Peyer's patch (tissue), 4 donors: ENCODE measurements at regions not wholly inside any gene's neighbourhood (a gene's known extent, or its start where the extent isn't known, plus 50 kb on each side); places are given as distances from the start of the nearest gene placed in this dataset.

Experiments
- DNase-seq, 3 donors: peaks; one replicate each; pipeline ENCODE4 v3.0.0-alpha.2; 2017 to 2019
- H3K27ac ChIP-seq, 4 donors: fragments of 200-600 bp; sonication (generic); one replicate each; pipeline ENCODE4 v1.5.1; 2016 to 2019
- H3K27me3 ChIP-seq, 2 donors: fragments of 200-600 bp; sonication (generic); one replicate each; pipeline ENCODE4 v1.5.1; 2019
- H3K36me3 ChIP-seq, 3 donors: fragments of 200-600 bp; sonication (generic); one replicate each; pipeline ENCODE4 v1.5.1; 2016 to 2019
- H3K4me1 ChIP-seq, 4 donors: fragments of 200-600 bp; sonication (generic); one replicate each; pipeline ENCODE4 v1.5.1; 2016 to 2019
- H3K4me3 ChIP-seq, 4 donors: fragments of 200-600 bp; sonication (generic); 1 replicate in 3 of 4; 2 replicates in 1 of 4; pipeline ENCODE4 v1.5.1; 2016 to 2019; ENCODE audit warnings: mild to moderate bottlenecking in 1 of 4
- H3K9me3 ChIP-seq, 4 donors: fragments of 200-600 bp; sonication (generic); one replicate each; pipeline ENCODE4 v1.5.1; 2016 to 2019; ENCODE audit warnings: mild to moderate bottlenecking in 1 of 4
- POLR2A ChIP-seq, 2 donors: fragments of 450-650 bp; IDR thresholded peaks; one replicate each; pipeline ENCODE4 v1.5.1; 2017; ENCODE audit warnings: antibody characterized with exemption in 2 of 2, mild to moderate bottlenecking in 2 of 2, moderate library complexity in 2 of 2
- TF ChIP-seq, protein P1 (sequence below), 6 experiments: fragments of 450-650 bp in 4 of 6; fragments of 200-600 bp in 2 of 6; sonication (generic) in 1 of 6; IDR thresholded peaks; one replicate each; pipeline ENCODE4 v1.5.1; 2017 to 2019; ENCODE audit warnings: antibody characterized with exemption in 6 of 6, mild to moderate bottlenecking in 3 of 6, moderate library complexity in 1 of 6

DNA sequence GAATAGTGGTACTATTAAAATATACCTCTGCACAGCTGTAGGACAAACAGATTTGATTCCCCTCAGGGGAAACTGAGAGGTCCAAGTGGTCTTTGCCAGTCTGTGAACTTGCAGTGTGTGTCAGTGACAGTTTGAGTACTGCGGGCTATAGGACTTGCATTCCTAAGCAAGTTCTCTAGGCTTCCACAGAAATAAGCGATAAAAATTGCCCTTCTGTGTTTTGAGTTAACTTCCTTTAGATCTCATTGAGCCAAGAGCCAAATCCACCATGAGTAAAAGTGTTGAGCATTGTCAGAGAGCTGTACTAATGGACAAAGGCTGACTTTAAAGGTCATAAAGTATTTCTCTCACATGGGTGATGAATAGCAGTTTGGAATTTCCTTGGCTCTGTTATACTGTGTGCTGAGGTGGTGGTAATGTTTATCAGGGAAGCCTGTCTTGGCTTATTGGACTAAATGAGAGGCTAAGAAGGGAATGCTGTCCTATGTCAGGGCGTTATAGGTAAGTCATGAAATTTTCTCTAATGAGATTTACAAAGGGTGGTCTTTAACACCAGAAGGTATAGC, 122.6 kb upstream of the MAP3K7 start:
- Histone ChIP-seq H3K36me3 (no peaks in the 10 kb centered on the region), H3K9me3 (no peaks in the 10 kb centered on the region), H3K4me3 (no peak overlapping the region), H3K27me3 (no peaks in the 10 kb centered on the region), H3K4me1 (no peaks in the 10 kb centered on the region), H3K27ac (no peak overlapping the region)
- DNase-seq = no peak
- TF ChIP-seq POLR2A (IDR thresholded peaks at IDR 0.05) = no peak
- TF ChIP-seq, protein P1, sequence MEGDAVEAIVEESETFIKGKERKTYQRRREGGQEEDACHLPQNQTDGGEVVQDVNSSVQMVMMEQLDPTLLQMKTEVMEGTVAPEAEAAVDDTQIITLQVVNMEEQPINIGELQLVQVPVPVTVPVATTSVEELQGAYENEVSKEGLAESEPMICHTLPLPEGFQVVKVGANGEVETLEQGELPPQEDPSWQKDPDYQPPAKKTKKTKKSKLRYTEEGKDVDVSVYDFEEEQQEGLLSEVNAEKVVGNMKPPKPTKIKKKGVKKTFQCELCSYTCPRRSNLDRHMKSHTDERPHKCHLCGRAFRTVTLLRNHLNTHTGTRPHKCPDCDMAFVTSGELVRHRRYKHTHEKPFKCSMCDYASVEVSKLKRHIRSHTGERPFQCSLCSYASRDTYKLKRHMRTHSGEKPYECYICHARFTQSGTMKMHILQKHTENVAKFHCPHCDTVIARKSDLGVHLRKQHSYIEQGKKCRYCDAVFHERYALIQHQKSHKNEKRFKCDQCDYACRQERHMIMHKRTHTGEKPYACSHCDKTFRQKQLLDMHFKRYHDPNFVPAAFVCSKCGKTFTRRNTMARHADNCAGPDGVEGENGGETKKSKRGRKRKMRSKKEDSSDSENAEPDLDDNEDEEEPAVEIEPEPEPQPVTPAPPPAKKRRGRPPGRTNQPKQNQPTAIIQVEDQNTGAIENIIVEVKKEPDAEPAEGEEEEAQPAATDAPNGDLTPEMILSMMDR (IDR thresholded peaks at IDR 0.05) = no peak

DNA sequence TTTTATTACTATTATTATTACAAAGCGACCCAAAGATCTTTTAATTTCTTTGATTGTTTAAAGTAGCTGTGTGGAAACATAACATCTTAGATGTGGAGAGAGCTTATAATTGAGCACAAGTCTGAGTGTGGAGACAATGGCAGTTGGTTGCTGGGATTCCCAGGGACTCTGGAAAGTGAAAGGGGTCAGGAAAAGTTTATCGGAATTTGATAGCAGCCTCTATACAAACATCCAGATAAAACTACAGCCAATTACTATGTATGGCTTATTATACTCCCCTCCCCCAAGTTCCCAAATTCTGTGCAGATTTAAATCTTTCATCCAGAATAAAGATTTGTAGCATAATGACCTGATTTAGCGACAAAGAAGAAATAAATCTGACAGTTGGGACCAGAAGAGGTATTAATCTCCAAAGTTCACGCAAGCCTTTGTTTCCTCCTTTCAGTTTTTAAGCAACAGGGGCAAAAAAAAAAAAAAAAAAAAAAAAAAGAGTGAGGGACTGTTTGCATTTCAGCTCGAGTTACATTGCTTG, 121.4 kb upstream of the MAP3K7 start:
- Histone ChIP-seq H3K4me1 (no peaks in the 10 kb centered on the region), H3K27me3 (no peaks in the 10 kb centered on the region), H3K36me3 (no peaks in the 10 kb centered on the region), H3K27ac (no peak overlapping the region), H3K9me3 (no peaks in the 10 kb centered on the region), H3K4me3 (no peak overlapping the region)
- no peak for DNase-seq
- TF ChIP-seq, protein P1 (IDR thresholded peaks at IDR 0.05) = no peak
- no peak for TF ChIP-seq POLR2A (IDR thresholded peaks at IDR 0.05)

DNA sequence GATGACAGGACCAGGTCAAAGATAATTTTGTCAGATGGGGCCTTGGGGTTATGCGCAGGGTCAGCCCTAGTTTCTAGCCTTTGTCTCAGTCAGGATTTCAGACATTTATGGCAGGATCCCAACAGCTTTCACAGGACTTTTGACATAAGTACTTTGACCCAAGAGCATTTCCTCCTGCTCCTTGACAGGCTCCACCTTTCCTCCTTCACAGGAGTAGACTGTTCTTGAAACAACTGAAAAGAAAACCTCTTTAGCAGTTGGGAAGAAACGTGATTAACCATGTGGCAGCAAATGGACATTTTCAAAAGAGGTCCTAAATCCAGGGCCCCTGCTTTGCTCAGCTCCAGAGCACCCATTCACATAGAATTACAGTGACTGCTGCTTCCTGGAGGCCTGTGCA, 120.4 kb upstream of the MAP3K7 start:
- DNase-seq = no peak
- H3K27ac ChIP-seq = no peak overlapping the region
- TF ChIP-seq, protein P1 (IDR thresholded peaks at IDR 0.05) = no peak
- TF ChIP-seq POLR2A (IDR thresholded peaks at IDR 0.05) = no peak
- H3K9me3 ChIP-seq = no peaks in the 10 kb centered on the region
- H3K4me1 ChIP-seq = no peaks in the 10 kb centered on the region
- H3K36me3 ChIP-seq = no peaks in the 10 kb centered on the region
- no peaks in the 10 kb centered on the region for H3K27me3 ChIP-seq
- H3K4me3 ChIP-seq = no peak overlapping the region

GRCh38 chr6:90703336-90703735, 116.5 kb upstream of the MAP3K7 start:
- TF ChIP-seq POLR2A (IDR thresholded peaks at IDR 0.05) = no peak
- TF ChIP-seq, protein P1 (IDR thresholded peaks at IDR 0.05) = no peak
- H3K36me3 ChIP-seq = no peaks in the 10 kb centered on the region
- no peaks in the 10 kb centered on the region for H3K27me3 ChIP-seq
- DNase-seq = no peak
- H3K27ac ChIP-seq = no peak overlapping the region
- no peak overlapping the region for H3K4me3 ChIP-seq
- H3K9me3 ChIP-seq = no peaks in the 10 kb centered on the region
- no peaks in the 10 kb centered on the region for H3K4me1 ChIP-seq

GRCh38 chr6:90701926-90702325, 115.1 kb upstream of the MAP3K7 start:
- Histone ChIP-seq H3K9me3 (no peaks in the 10 kb centered on the region), H3K4me1 (no peaks in the 10 kb centered on the region), H3K36me3 (no peaks in the 10 kb centered on the region), H3K4me3 (no peak overlapping the region), H3K27ac (no peak overlapping the region), H3K27me3 (no peaks in the 10 kb centered on the region)
- no peak for DNase-seq
- TF ChIP-seq, protein P1 (IDR thresholded peaks at IDR 0.05) = no peak
- TF ChIP-seq POLR2A (IDR thresholded peaks at IDR 0.05) = no peak
